T-helper 2 cell treated with Interferon-gamma antibody and Interleukin-4, amounts not matched to agents 5 μg/mL and 100 μg/mL, for 36 hours (primary cell): ENCODE measurements at regions not wholly inside any gene's neighbourhood (a gene's known extent, or its start where the extent isn't known, plus 50 kb on each side); places are given as distances from the start of the nearest gene placed in this dataset.

ENCODE experiments used
- DNase-seq: peaks from one replicate; pipeline ENCODE4 v3.0.0; 2021; ENCODE audit warnings: low spot score
- H3K27ac Mint-ChIP-seq: one replicate; pipeline ENCODE4 v1.8.0; 2021; ENCODE audit warnings: mild to moderate bottlenecking, mixed read lengths
- H3K27me3 Mint-ChIP-seq: one replicate; pipeline ENCODE4 v1.8.0; 2021; ENCODE audit warnings: low read depth, mixed read lengths
- H3K36me3 Mint-ChIP-seq: one replicate; pipeline ENCODE4 v1.8.0; 2021; ENCODE audit warnings: low read depth, mixed read lengths
- H3K4me1 Mint-ChIP-seq: one replicate; pipeline ENCODE4 v1.8.0; 2021; ENCODE audit warnings: low read depth, mixed read lengths
- H3K4me3 Mint-ChIP-seq: one replicate; pipeline ENCODE4 v1.8.0; 2022; ENCODE audit warnings: mild to moderate bottlenecking, moderate library complexity, mixed read lengths
- H3K9me3 Mint-ChIP-seq: one replicate; pipeline ENCODE4 v1.8.0; 2021; ENCODE audit warnings: mixed read lengths

GRCh38 chr14:96739200-96739910, 57.8 kb upstream of the VRK1 start:
- Mint-ChIP-seq H3K27me3 (peaks cover 73% of the 10 kb centered on the region), H3K4me1 (peaks cover 2% of the 10 kb centered on the region), H3K27ac (no peak overlapping the region), H3K9me3 (no peaks in the 10 kb centered on the region), H3K36me3 (no peaks in the 10 kb centered on the region), H3K4me3 (no peak overlapping the region)
- DNase-seq: no peak

DNA sequence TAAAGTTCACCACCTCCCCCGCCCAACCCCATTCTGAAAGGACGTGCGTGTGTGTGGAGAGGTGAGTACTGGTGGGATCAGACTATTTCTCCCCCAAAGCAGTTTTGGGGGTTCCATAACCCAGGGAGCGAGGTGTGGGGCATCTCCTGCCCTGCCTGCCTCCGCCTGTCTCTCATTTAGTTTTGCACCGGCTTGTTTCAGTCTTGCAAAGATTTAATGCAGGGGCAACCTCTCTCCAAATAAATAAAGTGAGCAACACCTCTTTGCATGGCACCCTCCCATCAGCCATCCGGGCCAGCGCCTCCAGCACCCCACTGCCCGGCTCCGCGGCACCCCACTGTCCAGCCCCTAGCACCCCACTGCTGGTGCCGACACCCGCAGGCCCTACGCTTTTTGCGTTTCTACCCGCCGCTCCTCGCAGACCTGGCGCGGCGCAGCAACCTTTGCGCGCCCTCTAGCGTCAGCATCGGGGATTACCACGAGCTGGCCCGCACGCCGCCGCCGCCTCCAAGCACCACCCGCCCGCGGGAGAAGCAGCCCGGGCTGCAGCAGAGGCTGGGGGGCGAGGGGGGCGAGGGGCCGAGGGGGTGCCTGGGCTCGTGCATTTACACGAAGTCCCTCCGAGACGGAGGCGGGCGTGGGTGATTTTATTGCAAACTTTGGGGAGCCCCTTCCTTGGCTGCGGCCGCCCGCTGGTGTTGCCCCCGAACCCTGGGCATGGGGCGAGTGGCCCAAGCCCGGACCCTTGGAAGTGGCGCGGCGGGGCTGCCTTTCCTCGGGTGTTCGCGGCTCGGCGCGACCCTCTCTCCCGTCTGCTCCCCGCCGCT, 55.8 kb upstream of the VRK1 start:
- no peak overlapping the region for H3K27ac Mint-ChIP-seq
- peak overlapping the region; percentile 66 for H3K4me3 Mint-ChIP-seq
- no peaks in the 10 kb centered on the region for H3K36me3 Mint-ChIP-seq
- no peaks in the 10 kb centered on the region for H3K9me3 Mint-ChIP-seq
- DNase-seq: peak; percentile 68
- H3K4me1 Mint-ChIP-seq: peaks cover 2% of the 10 kb centered on the region
- H3K27me3 Mint-ChIP-seq: peaks cover 78% of the 10 kb centered on the region

DNA sequence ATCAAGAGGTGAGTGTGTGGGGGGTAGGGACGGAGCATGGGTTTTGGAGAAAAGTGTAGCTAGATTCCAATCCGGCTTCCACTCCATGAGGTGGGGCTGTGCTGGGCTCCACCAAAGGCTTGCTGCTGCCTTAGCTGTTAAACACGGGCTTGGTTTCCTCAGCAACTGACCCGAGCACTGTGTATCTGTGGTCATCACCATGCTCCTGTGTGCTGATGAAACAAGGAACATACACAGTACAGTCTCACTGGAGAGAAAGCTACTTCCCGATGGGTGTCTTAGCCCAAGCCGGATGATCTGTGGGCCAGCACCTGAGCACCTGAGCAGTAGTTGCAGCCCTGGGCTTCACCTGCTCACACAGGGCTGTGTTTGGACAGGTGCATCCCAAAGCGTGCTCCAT, 52.9 kb upstream of the VRK1 start:
- Mint-ChIP-seq H3K9me3 (no peaks in the 10 kb centered on the region), H3K36me3 (no peaks in the 10 kb centered on the region), H3K4me1 (peaks cover 2% of the 10 kb centered on the region), H3K27ac (no peak overlapping the region), H3K4me3 (no peak overlapping the region), H3K27me3 (peaks cover 52% of the 10 kb centered on the region)
- DNase-seq: no peak

DNA sequence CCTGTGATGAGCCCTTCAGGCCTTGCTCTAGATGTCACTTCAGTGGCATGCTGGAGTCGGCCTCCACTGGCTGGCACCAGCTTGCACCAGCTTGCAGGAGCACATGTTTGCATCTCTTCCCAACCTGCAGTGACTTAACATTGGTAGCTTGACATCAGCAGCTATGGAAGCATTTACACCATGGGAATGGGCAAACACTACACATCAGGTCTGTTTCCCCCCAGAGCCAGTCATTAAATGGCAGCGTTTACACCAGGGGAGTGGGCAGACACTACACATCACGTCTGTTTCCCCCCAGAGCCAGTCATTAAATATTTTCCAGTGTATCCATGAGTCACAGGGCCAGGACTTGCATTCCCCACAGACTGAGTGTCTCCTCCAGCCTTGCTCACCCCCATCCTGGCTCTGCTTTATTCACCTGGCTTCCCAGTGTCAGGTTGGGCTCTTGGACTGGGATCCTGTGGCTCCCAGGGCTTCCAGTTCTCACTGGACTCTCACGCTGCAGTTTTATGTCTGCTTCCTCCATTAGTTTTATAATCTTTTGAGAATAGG, 51.6 kb upstream of the VRK1 start:
- Mint-ChIP-seq H3K27ac (no peak overlapping the region), H3K9me3 (no peaks in the 10 kb centered on the region), H3K4me3 (no peak overlapping the region), H3K27me3 (peaks cover 46% of the 10 kb centered on the region), H3K36me3 (no peaks in the 10 kb centered on the region), H3K4me1 (peaks cover 2% of the 10 kb centered on the region)
- no peak for DNase-seq

- no peak overlapping the region for H3K27ac Mint-ChIP-seq
- H3K36me3 Mint-ChIP-seq: no peaks in the 10 kb centered on the region
- H3K4me3 Mint-ChIP-seq: no peak overlapping the region
- no peak for DNase-seq
- no peaks in the 10 kb centered on the region for H3K9me3 Mint-ChIP-seq
- peaks cover 40% of the 10 kb centered on the region for H3K27me3 Mint-ChIP-seq
- peaks cover 2% of the 10 kb centered on the region for H3K4me1 Mint-ChIP-seq
These were observed 51.1 kb upstream of the VRK1 start for GRCh38 chr14:96746101-96746500.

DNA sequence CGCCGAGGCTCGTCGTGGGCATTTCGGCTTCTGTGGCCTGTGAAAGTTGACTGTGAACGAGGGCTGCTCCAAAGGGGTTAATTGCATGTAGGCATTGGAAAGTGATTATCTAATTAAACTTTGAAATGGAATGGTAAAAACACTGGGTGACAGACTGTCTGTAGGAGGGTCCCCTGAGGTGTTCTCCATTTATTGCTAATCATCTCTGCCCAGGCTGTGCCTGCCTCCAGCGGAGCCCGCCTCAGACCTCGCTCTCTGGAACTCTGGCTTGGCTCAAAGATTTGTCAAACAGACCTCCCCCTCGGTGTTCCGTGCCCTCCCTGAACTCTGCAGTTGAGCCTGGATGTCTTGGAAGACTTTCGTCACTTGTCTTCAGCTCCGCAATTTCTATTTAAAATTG, 50.2 kb upstream of the VRK1 start:
- Mint-ChIP-seq H3K4me3 (no peak overlapping the region), H3K9me3 (no peaks in the 10 kb centered on the region), H3K4me1 (peaks cover under 1% of the 10 kb centered on the region), H3K36me3 (no peaks in the 10 kb centered on the region), H3K27ac (no peak overlapping the region), H3K27me3 (peaks cover 35% of the 10 kb centered on the region)
- no peak for DNase-seq
